Mucosa of descending colon (tissue), 3 donors: ENCODE measurements at regions not wholly inside any gene's neighbourhood (a gene's known extent, or its start where the extent isn't known, plus 50 kb on each side); places are given as distances from the start of the nearest gene placed in this dataset.

ENCODE experiments used
- ATAC-seq: fragments of 200-7000 bp; cut with Tn5 transposase; one replicate; pipeline ENCODE4 v1.9.1; 2020; ENCODE audit warnings: mild to moderate bottlenecking, moderate library complexity
- DNase-seq, 3 donors: peaks; one replicate each; pipeline ENCODE4 v3.0.0-alpha.2; 2020
- H3K36me3 ChIP-seq: fragments of 200-600 bp; one replicate; pipeline ENCODE4 v1.8.0; 2021; ENCODE audit warnings: low read depth, mild to moderate bottlenecking
- H3K4me1 ChIP-seq: fragments of 200-600 bp; one replicate; pipeline ENCODE4 v1.8.0; 2021; ENCODE audit warnings: low read depth, mild to moderate bottlenecking
- H3K4me3 ChIP-seq: fragments of 200-600 bp; one replicate; pipeline ENCODE4 v1.8.0; 2021; ENCODE audit warnings: mild to moderate bottlenecking
- H3K9me3 ChIP-seq: fragments of 200-600 bp; one replicate; pipeline ENCODE4 v1.8.0; 2021; ENCODE audit warnings: mild to moderate bottlenecking
- intact Hi-C, 2 donors: fragments of 100-400 bp; cut with DNase I in 1 of 2; cut with micrococcal nuclease in 1 of 2; formaldehyde crosslinking; loops; one replicate each; pipeline versions ENCODE4 v1.11.0 to v1.11.1; 2022; cut with DNase I, micrococcal nuclease
- TF ChIP-seq, protein P1 (sequence below): fragments of 200-600 bp; IDR thresholded peaks from one replicate; pipeline ENCODE4 v1.8.0; 2022; ENCODE audit warnings: antibody characterized with exemption, mild to moderate bottlenecking
- donor health status: DM: no; HTN: no; CAD: no; lungs with moderate emphysema.
- donor health status: DM: no; HTN: no; CAD: no.
- donor health status: DM: no; HTN: yes; CAD: no.

DNA sequence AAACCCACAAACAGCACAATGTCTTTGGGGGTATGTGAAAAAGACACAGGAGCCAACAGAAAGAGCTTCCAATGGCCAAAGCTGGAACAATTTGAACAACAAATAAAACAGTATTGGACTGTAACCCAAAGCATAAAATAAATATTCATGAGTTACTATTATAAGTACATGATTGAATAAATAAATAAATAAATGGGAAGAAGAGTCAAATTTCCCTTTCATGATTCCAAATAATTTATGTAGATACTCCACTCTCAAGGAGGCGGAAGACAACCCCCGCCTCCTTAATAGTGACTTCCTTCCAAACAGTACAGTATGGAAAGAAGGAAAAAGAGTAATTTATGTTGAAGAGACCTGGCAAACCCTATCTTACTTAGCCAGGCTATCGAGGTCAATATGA is 124.4 kb upstream of the P2RY1 start:
- H3K36me3 ChIP-seq = no peaks in the 10 kb centered on the region
- H3K9me3 ChIP-seq = no peaks in the 10 kb centered on the region
- H3K4me1 ChIP-seq = no peaks in the 10 kb centered on the region
- ATAC-seq = no peak
- TF ChIP-seq, protein P1, sequence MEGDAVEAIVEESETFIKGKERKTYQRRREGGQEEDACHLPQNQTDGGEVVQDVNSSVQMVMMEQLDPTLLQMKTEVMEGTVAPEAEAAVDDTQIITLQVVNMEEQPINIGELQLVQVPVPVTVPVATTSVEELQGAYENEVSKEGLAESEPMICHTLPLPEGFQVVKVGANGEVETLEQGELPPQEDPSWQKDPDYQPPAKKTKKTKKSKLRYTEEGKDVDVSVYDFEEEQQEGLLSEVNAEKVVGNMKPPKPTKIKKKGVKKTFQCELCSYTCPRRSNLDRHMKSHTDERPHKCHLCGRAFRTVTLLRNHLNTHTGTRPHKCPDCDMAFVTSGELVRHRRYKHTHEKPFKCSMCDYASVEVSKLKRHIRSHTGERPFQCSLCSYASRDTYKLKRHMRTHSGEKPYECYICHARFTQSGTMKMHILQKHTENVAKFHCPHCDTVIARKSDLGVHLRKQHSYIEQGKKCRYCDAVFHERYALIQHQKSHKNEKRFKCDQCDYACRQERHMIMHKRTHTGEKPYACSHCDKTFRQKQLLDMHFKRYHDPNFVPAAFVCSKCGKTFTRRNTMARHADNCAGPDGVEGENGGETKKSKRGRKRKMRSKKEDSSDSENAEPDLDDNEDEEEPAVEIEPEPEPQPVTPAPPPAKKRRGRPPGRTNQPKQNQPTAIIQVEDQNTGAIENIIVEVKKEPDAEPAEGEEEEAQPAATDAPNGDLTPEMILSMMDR = no peak
- DNase-seq = no peak
- intact Hi-C loops = no loop called here
- no peak overlapping the region for H3K4me3 ChIP-seq

DNA sequence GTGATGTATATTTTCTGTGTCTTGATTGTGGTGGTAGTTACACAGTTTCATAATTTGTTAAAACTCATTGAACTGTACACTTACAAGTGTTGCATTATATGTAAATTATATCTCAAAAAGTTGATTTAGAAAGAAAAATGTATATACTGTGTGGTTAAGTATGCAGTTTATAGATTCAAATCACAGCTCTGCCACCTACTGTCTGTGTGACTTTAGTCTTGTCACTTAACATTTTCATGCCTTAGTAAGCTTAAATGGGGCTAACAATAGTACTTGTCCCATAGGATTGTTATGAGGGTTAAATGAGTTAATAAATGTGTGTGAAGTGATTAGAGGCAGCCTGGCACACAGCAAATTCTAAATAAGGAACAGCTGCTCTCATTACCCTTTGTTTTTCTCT is 120.9 kb upstream of the P2RY1 start:
- TF ChIP-seq, protein P1 = no peak
- intact Hi-C loops = no loop called here
- no peak for ATAC-seq

DNA sequence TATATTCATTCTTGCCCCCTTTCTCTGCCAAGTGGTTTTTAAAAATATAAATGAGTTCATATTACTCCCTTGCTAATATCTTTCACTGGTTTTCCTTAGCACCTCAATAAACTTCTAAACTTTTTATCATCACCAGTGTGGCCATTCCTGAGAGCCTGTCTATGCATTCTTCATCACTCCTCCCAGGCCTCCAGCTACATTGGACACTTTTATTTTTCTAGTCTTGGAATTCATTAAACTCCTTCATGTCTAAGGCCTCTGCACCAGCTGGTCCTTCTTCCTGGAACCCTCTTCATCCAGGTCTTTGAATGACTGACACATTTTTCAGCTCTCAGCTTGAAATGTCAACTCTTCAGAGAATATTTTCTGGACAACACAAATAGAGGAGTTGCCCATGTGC is 120.4 kb upstream of the P2RY1 start:
- TF ChIP-seq, protein P1 = no peak
- Histone ChIP-seq H3K36me3 (no peaks in the 10 kb centered on the region), H3K9me3 (no peaks in the 10 kb centered on the region), H3K4me3 (no peak overlapping the region), H3K4me1 (no peaks in the 10 kb centered on the region)
- ATAC-seq = no peak
- no peak for DNase-seq
- intact Hi-C loops = no loop called here

More for the DNA sequence above, 120.9 kb upstream of the P2RY1 start:
- Histone ChIP-seq H3K36me3 (no peaks in the 10 kb centered on the region), H3K4me1 (no peaks in the 10 kb centered on the region), H3K4me3 (no peak overlapping the region), H3K9me3 (no peaks in the 10 kb centered on the region)
- no peak for DNase-seq

DNA sequence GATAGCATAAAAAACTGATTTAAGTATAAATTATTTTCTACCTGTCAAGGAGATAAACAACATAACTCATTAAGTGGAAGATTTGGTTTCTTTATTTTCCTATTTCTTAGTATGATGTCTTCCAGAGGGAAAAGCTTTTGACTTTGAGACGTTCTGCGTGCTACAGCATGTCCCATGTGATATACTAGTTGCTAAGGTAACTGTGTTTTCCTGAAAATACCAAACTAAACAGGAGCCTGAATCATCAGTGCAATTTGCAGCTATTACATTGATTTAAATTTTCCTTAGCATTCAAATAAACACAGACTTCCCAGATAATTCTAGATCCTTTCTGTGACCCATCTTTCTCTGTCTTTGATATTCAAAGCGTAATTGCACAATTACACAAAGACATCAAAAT is 117.7 kb upstream of the P2RY1 start:
- ATAC-seq = no peak

DNA sequence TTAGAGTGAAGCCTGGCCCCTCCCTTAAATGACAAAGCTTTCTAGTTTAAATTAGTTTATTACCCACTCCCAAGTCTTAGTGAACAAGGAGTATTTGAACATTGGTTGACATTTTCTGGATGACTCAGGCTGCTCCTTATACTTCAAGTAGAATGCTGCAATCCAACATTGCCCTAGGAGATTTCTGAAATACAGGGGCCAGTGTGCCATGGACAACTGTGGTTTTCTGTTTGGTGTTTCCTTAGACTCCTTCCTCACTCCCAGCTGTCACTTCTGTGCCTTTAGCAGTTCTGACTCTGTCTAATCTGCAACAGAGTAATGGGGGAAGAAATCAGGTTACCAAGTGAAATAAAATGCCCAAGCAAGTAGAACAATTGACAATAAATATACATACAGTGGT is 116.1 kb upstream of the P2RY1 start:
- Histone ChIP-seq H3K9me3 (no peaks in the 10 kb centered on the region), H3K36me3 (no peaks in the 10 kb centered on the region), H3K4me1 (no peaks in the 10 kb centered on the region), H3K4me3 (no peak overlapping the region)
- TF ChIP-seq, protein P1 = no peak
- no peak for DNase-seq
- intact Hi-C loops = no loop called here
- ATAC-seq = peak; percentile 29

More for the DNA sequence above, 117.7 kb upstream of the P2RY1 start:
- Histone ChIP-seq H3K4me3 (no peak overlapping the region), H3K9me3 (no peaks in the 10 kb centered on the region), H3K36me3 (no peaks in the 10 kb centered on the region), H3K4me1 (no peaks in the 10 kb centered on the region)
- TF ChIP-seq, protein P1 = no peak
- intact Hi-C loops = no loop called here
- no peak for DNase-seq

DNA sequence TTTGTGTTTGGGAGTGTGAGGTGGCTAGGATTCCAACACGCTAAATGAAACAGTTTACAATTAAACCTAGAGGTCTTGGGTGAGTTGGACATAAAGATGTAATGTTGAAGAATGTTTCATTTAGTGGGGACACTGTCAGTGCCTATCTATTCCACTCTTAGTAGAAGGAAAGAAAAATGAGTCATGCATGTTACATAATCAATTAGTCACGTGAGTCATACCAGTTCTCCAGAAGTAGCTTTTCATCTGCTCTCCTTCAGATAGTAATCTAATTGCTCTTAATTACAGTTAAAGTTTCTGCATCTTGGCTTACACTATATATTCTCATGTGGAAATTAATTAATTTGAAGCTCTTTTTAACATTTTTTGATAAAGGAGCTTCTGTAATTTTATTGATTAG is 115.7 kb upstream of the P2RY1 start:
- H3K36me3 ChIP-seq = no peaks in the 10 kb centered on the region
- intact Hi-C loops = no loop called here
- TF ChIP-seq, protein P1 = no peak
- H3K4me3 ChIP-seq = no peak overlapping the region
- H3K4me1 ChIP-seq = no peaks in the 10 kb centered on the region
- DNase-seq = no peak
- ATAC-seq = peak; percentile 34
- H3K9me3 ChIP-seq = no peaks in the 10 kb centered on the region
